Sigmoid colon (tissue), 4 donors: ENCODE measurements at regions not wholly inside any gene's neighbourhood (a gene's known extent, or its start where the extent isn't known, plus 50 kb on each side); places are given as distances from the start of the nearest gene placed in this dataset.

Experiments
- CTCF ChIP-seq, 4 experiments: fragments of 450-650 bp in 3 of 4; fragments of 200-600 bp in 1 of 4; IDR thresholded peaks; one replicate each; pipeline ENCODE4 v1.5.1; 2016 to 2019; ENCODE audit warnings: antibody characterized with exemption in 4 of 4, mild to moderate bottlenecking in 3 of 4, moderate library complexity in 2 of 4
- POLR2A ChIP-seq, 2 donors: fragments of 450-650 bp; IDR thresholded peaks; one replicate each; pipeline ENCODE4 v1.6.1; 2016; ENCODE audit warnings: antibody characterized with exemption in 2 of 2, mild to moderate bottlenecking in 2 of 2, moderate library complexity in 2 of 2
- POLR2AphosphoS5 ChIP-seq, 4 donors: sonication (generic); formaldehyde crosslinking; IDR thresholded peaks; one replicate each; pipeline ENCODE4 v1.6.1; 2017; ENCODE audit warnings: antibody characterized with exemption in 4 of 4

DNA sequence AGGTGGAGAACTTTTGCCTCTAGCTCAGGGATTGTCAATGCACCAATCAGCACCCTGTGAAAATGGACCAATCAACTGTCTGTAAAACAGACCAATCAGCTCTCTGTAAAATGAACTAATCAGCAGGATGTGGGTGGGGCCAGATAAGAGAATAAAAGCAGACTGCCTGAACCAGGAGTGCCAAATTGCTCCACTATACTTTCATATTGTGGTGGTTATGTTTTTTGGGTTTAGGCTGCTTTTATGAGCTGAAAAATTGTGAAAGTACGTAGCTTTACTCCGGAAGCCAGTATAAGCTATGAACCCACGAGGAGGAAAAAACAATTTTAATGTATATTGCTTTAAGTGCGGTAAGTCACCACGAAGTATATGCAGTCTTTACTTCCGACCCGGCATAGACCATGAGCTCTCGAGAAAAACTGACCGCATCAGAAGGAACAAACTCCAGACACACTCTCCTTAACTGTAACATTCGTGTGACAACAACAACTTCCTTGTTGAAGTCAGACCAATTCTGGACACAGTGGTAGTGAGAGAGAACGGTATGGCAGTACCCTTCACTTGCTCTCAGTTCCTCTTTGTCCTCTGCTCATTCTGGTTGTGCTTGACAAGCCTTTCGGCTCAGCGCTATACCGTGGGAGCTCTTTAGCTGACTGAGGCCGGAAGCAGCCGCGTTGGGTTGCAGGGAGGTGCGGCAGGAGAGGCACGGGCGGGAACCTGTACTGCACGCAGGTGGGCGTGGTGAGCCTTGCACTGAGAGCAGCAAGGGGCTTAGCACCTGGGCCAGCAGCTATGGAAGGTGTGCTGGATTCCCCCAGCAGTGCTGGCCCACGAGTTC lies 81.9 kb upstream of the E2F3 start:
- TF ChIP-seq POLR2AphosphoS5 (IDR thresholded peaks at IDR 0.05) = no peak
- no peak for TF ChIP-seq POLR2A (IDR thresholded peaks at IDR 0.05)
- no peak for TF ChIP-seq CTCF (IDR thresholded peaks at IDR 0.05)
